Natural killer cell (primary cell): ENCODE measurements at regions not wholly inside any gene's neighbourhood (a gene's known extent, or its start where the extent isn't known, plus 50 kb on each side); places are given as distances from the start of the nearest gene placed in this dataset.

ENCODE experiments used
- ATAC-seq, 3 donors: fragments of 150-1000 bp in 2 of 3; fragments of 200-7000 bp in 1 of 3; cut with Tn5 transposase; 1 replicate in 1 of 3; 2 replicates in 2 of 3; pipeline ENCODE4 v1.10.0; 2021; ENCODE audit warnings: mild to moderate bottlenecking in 2 of 3, moderate library complexity in 2 of 3
- DNase-seq, 2 donors: peaks; one replicate each; pipeline versions ENCODE4 v3.0.0 to v3.0.0-alpha.2; 2013 to 2021; ENCODE audit warnings: mixed read lengths in 1 of 2
- H3K27ac ChIP-seq: one replicate; pipeline ENCODE4 v1.5.1; 2013; ENCODE audit warnings: mild to moderate bottlenecking, low read length
- H3K27me3 ChIP-seq: one replicate; pipeline ENCODE4 v1.6.1; 2013; ENCODE audit warnings: low read length; ENCODE audit not compliant: control insufficient read depth, insufficient read depth
- H3K36me3 ChIP-seq: one replicate; pipeline ENCODE4 v1.6.1; 2013; ENCODE audit warnings: low read length; ENCODE audit not compliant: control insufficient read depth, insufficient read depth
- H3K4me1 ChIP-seq: one replicate; pipeline ENCODE4 v1.6.1; 2013; ENCODE audit warnings: low read length; ENCODE audit not compliant: control insufficient read depth, insufficient read depth
- H3K4me3 ChIP-seq: one replicate; pipeline ENCODE4 v1.5.1; 2013; ENCODE audit warnings: low read length
- H3K9me3 ChIP-seq: one replicate; pipeline ENCODE4 v1.6.1; 2013; ENCODE audit warnings: low read length; ENCODE audit not compliant: control insufficient read depth, insufficient read depth
- H3K27ac Mint-ChIP-seq, 2 donors: one replicate each; pipeline ENCODE4 v1.8.0; 2022; ENCODE audit warnings: mild to moderate bottlenecking in 2 of 2, mixed read lengths in 2 of 2, moderate library complexity in 1 of 2
- H3K27me3 Mint-ChIP-seq, 2 donors: one replicate each; pipeline ENCODE4 v1.8.0; 2022; ENCODE audit warnings: low read depth in 2 of 2, mixed read lengths in 2 of 2
- H3K36me3 Mint-ChIP-seq: one replicate; pipeline ENCODE4 v1.8.0; 2022; ENCODE audit warnings: mixed read lengths
- H3K4me1 Mint-ChIP-seq, 2 donors: one replicate each; pipeline ENCODE4 v1.8.0; 2022; ENCODE audit warnings: mixed read lengths in 2 of 2
- H3K4me3 Mint-ChIP-seq: one replicate; pipeline ENCODE4 v1.8.0; 2022; ENCODE audit warnings: mild to moderate bottlenecking, moderate library complexity, mixed read lengths
- H3K9me3 Mint-ChIP-seq, 2 donors: one replicate each; pipeline ENCODE4 v1.8.0; 2022; ENCODE audit warnings: mixed read lengths in 2 of 2
- WGBS: methylation state at CpG from one replicate; pipeline ENCODE4 v1.1.7; 2013; ENCODE audit warnings: missing lambda C conversion rate; ENCODE audit not compliant: insufficient coverage; 5-methylcytosine and 5-hydroxymethylcytosine counted together
- intact Hi-C: fragments of 100-400 bp; cut with micrococcal nuclease; formaldehyde crosslinking; loops from one replicate; pipeline ENCODE4 v1.14.2; 2022
- TF ChIP-seq, protein P1 (sequence below): fragments of 200-600 bp; IDR thresholded peaks from one replicate; pipeline ENCODE4 v1.8.0; 2022; ENCODE audit warnings: antibody characterized with exemption

DNA sequence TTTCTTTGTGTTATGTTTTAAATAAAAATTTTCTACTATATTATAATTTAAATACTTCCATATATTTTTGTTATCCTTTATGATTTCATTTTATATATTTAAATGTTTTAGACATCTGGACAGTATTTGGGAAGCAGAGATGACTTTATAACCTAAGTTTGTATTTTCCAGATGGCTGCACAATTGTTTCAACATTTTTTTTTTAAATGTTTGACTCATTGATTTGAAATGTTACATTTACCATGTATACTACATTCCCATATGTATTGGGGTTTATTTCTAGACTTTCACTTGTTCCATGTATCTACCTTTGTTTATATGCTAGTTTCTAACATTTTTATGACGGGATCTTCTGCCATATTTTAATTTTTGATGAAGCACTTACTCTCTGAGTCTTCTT lies 766.5 kb downstream of the METTL15 start:
- Mint-ChIP-seq H3K4me1 (no peaks in the 10 kb centered on the region), H3K4me3 (no peak overlapping the region), H3K9me3 (peaks cover 2 to 4% of the 10 kb centered on the region in 2 donors), H3K27ac (no peak overlapping the region), H3K36me3 (no peaks in the 10 kb centered on the region), H3K27me3 (no peaks in the 10 kb centered on the region)
- no CpG with 5 or more reads among the region's 1 CpG for WGBS
- DNase-seq (no peak), ATAC-seq (no peak)
- TF ChIP-seq, protein P1, sequence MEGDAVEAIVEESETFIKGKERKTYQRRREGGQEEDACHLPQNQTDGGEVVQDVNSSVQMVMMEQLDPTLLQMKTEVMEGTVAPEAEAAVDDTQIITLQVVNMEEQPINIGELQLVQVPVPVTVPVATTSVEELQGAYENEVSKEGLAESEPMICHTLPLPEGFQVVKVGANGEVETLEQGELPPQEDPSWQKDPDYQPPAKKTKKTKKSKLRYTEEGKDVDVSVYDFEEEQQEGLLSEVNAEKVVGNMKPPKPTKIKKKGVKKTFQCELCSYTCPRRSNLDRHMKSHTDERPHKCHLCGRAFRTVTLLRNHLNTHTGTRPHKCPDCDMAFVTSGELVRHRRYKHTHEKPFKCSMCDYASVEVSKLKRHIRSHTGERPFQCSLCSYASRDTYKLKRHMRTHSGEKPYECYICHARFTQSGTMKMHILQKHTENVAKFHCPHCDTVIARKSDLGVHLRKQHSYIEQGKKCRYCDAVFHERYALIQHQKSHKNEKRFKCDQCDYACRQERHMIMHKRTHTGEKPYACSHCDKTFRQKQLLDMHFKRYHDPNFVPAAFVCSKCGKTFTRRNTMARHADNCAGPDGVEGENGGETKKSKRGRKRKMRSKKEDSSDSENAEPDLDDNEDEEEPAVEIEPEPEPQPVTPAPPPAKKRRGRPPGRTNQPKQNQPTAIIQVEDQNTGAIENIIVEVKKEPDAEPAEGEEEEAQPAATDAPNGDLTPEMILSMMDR: no peak
- intact Hi-C loops: no loop called here
- H3K4me1 ChIP-seq: no peaks in the 10 kb centered on the region
- no peak overlapping the region for H3K27ac ChIP-seq
- H3K9me3 ChIP-seq: no peaks in the 10 kb centered on the region
- H3K27me3 ChIP-seq: no peaks in the 10 kb centered on the region
- no peaks in the 10 kb centered on the region for H3K36me3 ChIP-seq
- no peak overlapping the region for H3K4me3 ChIP-seq

DNA sequence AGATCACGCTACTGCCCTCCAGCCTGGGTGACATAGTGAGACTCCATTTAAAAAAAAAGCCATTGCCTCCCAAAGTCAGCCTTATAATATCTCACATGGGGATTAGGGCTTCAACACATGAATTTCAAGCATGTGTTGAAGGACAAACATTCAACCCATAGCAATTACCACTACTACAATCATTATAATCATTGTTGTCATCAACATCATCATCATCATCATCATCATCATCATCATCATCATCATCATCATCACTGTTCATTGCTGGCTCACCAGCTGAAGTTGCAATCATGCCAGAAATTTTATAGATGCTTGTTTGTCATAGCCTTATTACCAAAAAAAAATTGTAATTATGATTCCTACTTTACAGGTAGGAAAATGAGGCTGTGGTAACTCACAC lies 762.9 kb downstream of the METTL15 start:
- DNase-seq: no peak
- Histone ChIP-seq H3K4me1 (no peaks in the 10 kb centered on the region), H3K9me3 (no peaks in the 10 kb centered on the region), H3K36me3 (no peaks in the 10 kb centered on the region), H3K27ac (no peak overlapping the region), H3K4me3 (no peak overlapping the region), H3K27me3 (no peaks in the 10 kb centered on the region)
- Mint-ChIP-seq H3K9me3 (peaks cover 9 to 13% of the 10 kb centered on the region in 2 donors), H3K4me1 (no peaks in the 10 kb centered on the region), H3K27ac (no peak overlapping the region), H3K4me3 (no peak overlapping the region), H3K36me3 (no peaks in the 10 kb centered on the region), H3K27me3 (no peaks in the 10 kb centered on the region)
- no peak for ATAC-seq
- TF ChIP-seq, protein P1: no peak
- intact Hi-C loops: no loop called here
- WGBS: 94% methylated on average over 1 of the region's 1 CpG

GRCh38 chr11:28863422-28863821 lies 755.2 kb downstream of the METTL15 start:
- H3K36me3 Mint-ChIP-seq: no peaks in the 10 kb centered on the region
- TF ChIP-seq, protein P1: no peak

GRCh38 chr11:28860893-28861292 lies 752.7 kb downstream of the METTL15 start:
- TF ChIP-seq, protein P1: no peak
- peaks cover 7% of the 10 kb centered on the region for H3K9me3 ChIP-seq
- 0% methylated on average over 1 of the region's 2 CpGs for WGBS
- intact Hi-C loops: no loop called here
- H3K9me3 Mint-ChIP-seq: peaks cover 15 to 25% of the 10 kb centered on the region in 2 donors
- no peak for DNase-seq
- H3K4me1 Mint-ChIP-seq: no peaks in the 10 kb centered on the region
- no peak overlapping the region for H3K4me3 ChIP-seq
- no peaks in the 10 kb centered on the region for H3K4me1 ChIP-seq
- no peak for ATAC-seq
- no peaks in the 10 kb centered on the region for H3K36me3 Mint-ChIP-seq
- no peaks in the 10 kb centered on the region for H3K36me3 ChIP-seq
- no peak overlapping the region for H3K27ac Mint-ChIP-seq
- H3K4me3 Mint-ChIP-seq: no peak overlapping the region
- H3K27me3 ChIP-seq: no peaks in the 10 kb centered on the region
- no peak overlapping the region for H3K27ac ChIP-seq
- H3K27me3 Mint-ChIP-seq: no peaks in the 10 kb centered on the region

More at GRCh38 chr11:28863422-28863821, 755.2 kb downstream of the METTL15 start:
- Mint-ChIP-seq H3K27ac (no peak overlapping the region), H3K9me3 (peaks cover 14 to 25% of the 10 kb centered on the region in 2 donors), H3K4me1 (no peaks in the 10 kb centered on the region), H3K27me3 (no peaks in the 10 kb centered on the region), H3K4me3 (no peak overlapping the region)
- WGBS: 59% methylated on average over 2 of the region's 2 CpGs
- H3K4me3 ChIP-seq: no peak overlapping the region
- H3K9me3 ChIP-seq: no peaks in the 10 kb centered on the region
- intact Hi-C loops: no loop called here
- H3K36me3 ChIP-seq: no peaks in the 10 kb centered on the region
- ATAC-seq: no peak
- H3K27ac ChIP-seq: no peak overlapping the region
- no peak for DNase-seq
- no peaks in the 10 kb centered on the region for H3K27me3 ChIP-seq
- H3K4me1 ChIP-seq: no peaks in the 10 kb centered on the region
